K562 (cell line): ENCODE measurements at regions not wholly inside any gene's neighbourhood (a gene's known extent, or its start where the extent isn't known, plus 50 kb on each side); places are given as distances from the start of the nearest gene placed in this dataset.

Source experiments
- BRD4 ChIP-seq: fragments of 200-600 bp; sonication (generic); IDR thresholded peaks from 2 replicates; pipeline ENCODE4 v1.6.1; 2017; ENCODE audit warnings: inconsistent platforms
- IFI16 ChIP-seq: fragments of 250-450 bp; sonication (Bioruptor Pico); IDR thresholded peaks from 2 replicates; pipeline ENCODE4 v2.1.2; 2022; ENCODE audit warnings: mild to moderate bottlenecking, inconsistent platforms
- JUND ChIP-seq, 2 experiments: IDR thresholded peaks; 2 replicates in 1 of 2; 3 replicates in 1 of 2; pipeline ENCODE4 v1.6.1; 2011; ENCODE audit warnings: borderline replicate concordance in 2 of 2, low read depth in 2 of 2, low read length in 2 of 2, improper control_type of control experiment in 1 of 2, missing biosample characterization in 1 of 2, missing genetic modification characterization in 1 of 2, missing genetic modification reagents in 1 of 2
- NONO ChIP-seq, 2 experiments: fragments of 200-400 bp in 1 of 2; fragments of 450-650 bp in 1 of 2; formaldehyde crosslinking in 1 of 2; IDR thresholded peaks; 2 replicates each; pipeline ENCODE4 v1.6.1; 2017; ENCODE audit warnings: low read depth in 2 of 2, mild to moderate bottlenecking in 2 of 2, moderate library complexity in 2 of 2, low read length in 1 of 2
- PHF8 ChIP-seq: fragments of 200-600 bp; sonication (generic); IDR thresholded peaks from 2 replicates; pipeline ENCODE4 v1.6.1; 2012; ENCODE audit warnings: mixed run types, mild to moderate bottlenecking, inconsistent platforms, low read length, moderate library complexity, borderline replicate concordance
- POLR2H ChIP-seq: IDR thresholded peaks from 2 replicates; pipeline ENCODE4 v1.6.1; 2016; ENCODE audit warnings: missing genetic modification characterization, low read depth, mild to moderate bottlenecking, control low read depth, missing compliant biosample characterization, moderate library complexity
- SUPT5H ChIP-seq: fragments of 450-650 bp; IDR thresholded peaks from 2 replicates; pipeline ENCODE4 v1.6.1; 2016
- TAF1 ChIP-seq: IDR thresholded peaks from 2 replicates; pipeline ENCODE4 v1.6.1; 2011; ENCODE audit warnings: mild to moderate bottlenecking, low read length, moderate library complexity; ENCODE audit not compliant: insufficient read depth, control insufficient read depth, severe bottlenecking; ENCODE audit errors: extremely low read depth
- TBP ChIP-seq: optimal IDR thresholded peaks from 2 replicates; pipeline ENCODE3; 2011; ENCODE audit warnings: low read depth, low read length, improper control_type of control experiment
- ZFX ChIP-seq: sonication (generic); formaldehyde crosslinking; IDR thresholded peaks from 2 replicates; pipeline ENCODE4 v1.8.0; 2022; ENCODE audit warnings: mild to moderate bottlenecking, missing genetic modification reagents, moderate library complexity
- ZNF589 ChIP-seq: fragments of 200-800 bp; sonication (Bioruptor generic); IDR thresholded peaks from 2 replicates; pipeline ENCODE4 v1.6.1; 2016; ENCODE audit warnings: low read depth, missing genetic modification characterization, missing compliant biosample characterization
- ZNF644 ChIP-seq: fragments of 200-800 bp; sonication (Bioruptor generic); IDR thresholded peaks from 2 replicates; pipeline ENCODE4 v1.6.1; 2016; ENCODE audit warnings: low read depth, missing genetic modification characterization, missing compliant biosample characterization
- TF ChIP-seq, protein P1 (sequence below), 2 experiments: fragments of 450-650 bp; formaldehyde crosslinking in 1 of 2; IDR thresholded peaks; 2 replicates each; pipeline versions ENCODE4 v1.4.0 to v1.6.1; 2014 to 2020; ENCODE audit warnings: mild to moderate bottlenecking in 2 of 2, borderline replicate concordance in 1 of 2, low read depth in 1 of 2
- TF ChIP-seq, protein P2 (sequence below): fragments of 200-800 bp; sonication (Bioruptor generic); IDR thresholded peaks from 2 replicates; pipeline ENCODE4 v1.6.1; 2017; ENCODE audit warnings: missing genetic modification characterization, missing compliant biosample characterization
- TF ChIP-seq, protein P3 (sequence below): fragments of 250-450 bp; sonication (Bioruptor Pico); IDR thresholded peaks from 2 replicates; pipeline ENCODE4 v1.8.0; 2021; ENCODE audit warnings: mild to moderate bottlenecking, moderate library complexity

DNA sequence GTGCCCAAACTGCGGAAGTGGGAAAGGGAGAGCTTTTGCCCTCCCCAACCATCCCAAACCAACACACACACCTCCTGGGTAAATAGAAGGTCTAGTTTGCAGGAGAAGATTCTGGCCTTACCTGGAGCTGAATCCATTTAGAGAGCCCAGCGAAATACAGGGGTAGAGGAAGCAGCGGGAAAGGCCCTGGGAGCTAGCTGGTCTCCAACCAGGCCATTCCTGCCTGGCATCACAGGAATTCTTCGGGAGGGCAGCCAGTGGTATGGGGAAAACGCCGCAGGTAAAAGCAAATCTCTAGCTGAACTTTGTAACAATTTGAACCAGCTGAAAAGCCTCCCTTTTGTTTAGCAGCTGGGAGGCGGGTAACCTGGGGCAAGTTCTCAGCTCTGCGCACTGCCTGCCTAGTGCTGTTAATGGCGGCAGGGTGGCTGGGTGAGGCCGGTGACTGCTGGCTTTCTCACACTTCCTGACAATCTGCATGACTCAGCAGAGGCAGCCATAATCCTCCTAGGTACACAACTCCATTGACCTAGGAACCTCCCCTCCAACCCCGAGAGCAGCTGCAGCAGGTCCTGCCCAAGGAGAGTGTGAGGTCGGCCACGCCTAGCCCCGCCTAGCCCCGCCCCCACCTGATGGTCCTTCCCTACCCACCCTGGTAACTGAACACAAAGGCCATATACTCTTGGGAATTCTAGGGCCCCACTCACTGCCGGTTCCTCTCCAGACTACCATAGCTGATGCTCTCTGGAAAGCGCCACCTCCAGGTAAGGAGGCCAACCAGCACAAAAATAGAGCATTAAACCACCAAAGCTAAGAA is 483.8 kb upstream of the REG3G start (continued):
- TF ChIP-seq, protein P1, sequence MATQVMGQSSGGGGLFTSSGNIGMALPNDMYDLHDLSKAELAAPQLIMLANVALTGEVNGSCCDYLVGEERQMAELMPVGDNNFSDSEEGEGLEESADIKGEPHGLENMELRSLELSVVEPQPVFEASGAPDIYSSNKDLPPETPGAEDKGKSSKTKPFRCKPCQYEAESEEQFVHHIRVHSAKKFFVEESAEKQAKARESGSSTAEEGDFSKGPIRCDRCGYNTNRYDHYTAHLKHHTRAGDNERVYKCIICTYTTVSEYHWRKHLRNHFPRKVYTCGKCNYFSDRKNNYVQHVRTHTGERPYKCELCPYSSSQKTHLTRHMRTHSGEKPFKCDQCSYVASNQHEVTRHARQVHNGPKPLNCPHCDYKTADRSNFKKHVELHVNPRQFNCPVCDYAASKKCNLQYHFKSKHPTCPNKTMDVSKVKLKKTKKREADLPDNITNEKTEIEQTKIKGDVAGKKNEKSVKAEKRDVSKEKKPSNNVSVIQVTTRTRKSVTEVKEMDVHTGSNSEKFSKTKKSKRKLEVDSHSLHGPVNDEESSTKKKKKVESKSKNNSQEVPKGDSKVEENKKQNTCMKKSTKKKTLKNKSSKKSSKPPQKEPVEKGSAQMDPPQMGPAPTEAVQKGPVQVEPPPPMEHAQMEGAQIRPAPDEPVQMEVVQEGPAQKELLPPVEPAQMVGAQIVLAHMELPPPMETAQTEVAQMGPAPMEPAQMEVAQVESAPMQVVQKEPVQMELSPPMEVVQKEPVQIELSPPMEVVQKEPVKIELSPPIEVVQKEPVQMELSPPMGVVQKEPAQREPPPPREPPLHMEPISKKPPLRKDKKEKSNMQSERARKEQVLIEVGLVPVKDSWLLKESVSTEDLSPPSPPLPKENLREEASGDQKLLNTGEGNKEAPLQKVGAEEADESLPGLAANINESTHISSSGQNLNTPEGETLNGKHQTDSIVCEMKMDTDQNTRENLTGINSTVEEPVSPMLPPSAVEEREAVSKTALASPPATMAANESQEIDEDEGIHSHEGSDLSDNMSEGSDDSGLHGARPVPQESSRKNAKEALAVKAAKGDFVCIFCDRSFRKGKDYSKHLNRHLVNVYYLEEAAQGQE (IDR thresholded peaks at IDR 0.05; ENCODE audit: borderline replicate concordance) = peak; percentile 84
- TF ChIP-seq, protein P1 (CRISPR knock-in tag; IDR thresholded peaks at IDR 0.05; ENCODE audit: low read depth) = no peak
- peak; percentile 71 for TF ChIP-seq TBP
- peak; percentile 55 for TF ChIP-seq PHF8
- TF ChIP-seq, protein P2, sequence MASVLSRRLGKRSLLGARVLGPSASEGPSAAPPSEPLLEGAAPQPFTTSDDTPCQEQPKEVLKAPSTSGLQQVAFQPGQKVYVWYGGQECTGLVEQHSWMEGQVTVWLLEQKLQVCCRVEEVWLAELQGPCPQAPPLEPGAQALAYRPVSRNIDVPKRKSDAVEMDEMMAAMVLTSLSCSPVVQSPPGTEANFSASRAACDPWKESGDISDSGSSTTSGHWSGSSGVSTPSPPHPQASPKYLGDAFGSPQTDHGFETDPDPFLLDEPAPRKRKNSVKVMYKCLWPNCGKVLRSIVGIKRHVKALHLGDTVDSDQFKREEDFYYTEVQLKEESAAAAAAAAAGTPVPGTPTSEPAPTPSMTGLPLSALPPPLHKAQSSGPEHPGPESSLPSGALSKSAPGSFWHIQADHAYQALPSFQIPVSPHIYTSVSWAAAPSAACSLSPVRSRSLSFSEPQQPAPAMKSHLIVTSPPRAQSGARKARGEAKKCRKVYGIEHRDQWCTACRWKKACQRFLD (CRISPR knock-in tag) = peak; percentile 45; the same call in 1 of the 2 replicates
- TF ChIP-seq POLR2H = peak; percentile 87
- TF ChIP-seq ZNF644 (tag) = peak; percentile 44; the same call in 1 of the 2 replicates
- TF ChIP-seq IFI16 (CRISPR knock-in tag) = no peak
- TF ChIP-seq, protein P3, sequence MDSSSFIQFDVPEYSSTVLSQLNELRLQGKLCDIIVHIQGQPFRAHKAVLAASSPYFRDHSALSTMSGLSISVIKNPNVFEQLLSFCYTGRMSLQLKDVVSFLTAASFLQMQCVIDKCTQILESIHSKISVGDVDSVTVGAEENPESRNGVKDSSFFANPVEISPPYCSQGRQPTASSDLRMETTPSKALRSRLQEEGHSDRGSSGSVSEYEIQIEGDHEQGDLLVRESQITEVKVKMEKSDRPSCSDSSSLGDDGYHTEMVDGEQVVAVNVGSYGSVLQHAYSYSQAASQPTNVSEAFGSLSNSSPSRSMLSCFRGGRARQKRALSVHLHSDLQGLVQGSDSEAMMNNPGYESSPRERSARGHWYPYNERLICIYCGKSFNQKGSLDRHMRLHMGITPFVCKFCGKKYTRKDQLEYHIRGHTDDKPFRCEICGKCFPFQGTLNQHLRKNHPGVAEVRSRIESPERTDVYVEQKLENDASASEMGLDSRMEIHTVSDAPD (CRISPR knock-in tag) = no peak
- 0 out of 2 replicates have a peak, but pooled peaks have one; percentile 82 for TF ChIP-seq BRD4
- peak; percentile 72 for TF ChIP-seq JUND (IDR thresholded peaks at IDR 0.05; ENCODE audit: borderline replicate concordance, low read depth, low read length)
- TF ChIP-seq JUND (tag; IDR thresholded peaks at IDR 0.05; ENCODE audit: borderline replicate concordance, low read depth, low read length) = no peak; the same call in 2 of the 3 replicates
- no peak for TF ChIP-seq NONO (IDR thresholded peaks at IDR 0.05; ENCODE audit: low read depth in 2 of 2, low read length in 1 of 2)
- no peak for TF ChIP-seq ZNF589
- peak; percentile 64 for TF ChIP-seq ZFX (CRISPR knock-in tag)
- peak; percentile 79 for TF ChIP-seq SUPT5H
- TF ChIP-seq TAF1 = peak; percentile 71
